GDM1 (cell line): ENCODE measurements at regions not wholly inside any gene's neighbourhood (a gene's known extent, or its start where the extent isn't known, plus 50 kb on each side); places are given as distances from the start of the nearest gene placed in this dataset.
A peak's percentile ranks its signal among the peaks of the same experiment; 100 is the strongest.
"Not testable (repeated sequence)": the region's sequence is repeated elsewhere in the genome, so short reads cannot be mapped to it uniquely, and the experiment has no call there.

Experiments used
- DNase-seq: peaks from one replicate; lab custom pipeline; 2025; lab: John Stamatoyannopoulos, UW

- DNase-seq = no peak
Observed at GRCh38 chr17:65307081-65307960, 170.2 kb downstream of the RGS9 start.

GRCh38 chr17:65305778-65306177 is 168.6 kb downstream of the RGS9 start:
- no peak for DNase-seq

GRCh38 chr17:65305116-65305515 is 167.9 kb downstream of the RGS9 start:
- no peak for DNase-seq

GRCh38 chr17:65301882-65302281 is 164.7 kb downstream of the RGS9 start:
- not testable (repeated sequence) for DNase-seq

- no peak for DNase-seq
Observed at GRCh38 chr17:65301184-65301583, 164.0 kb downstream of the RGS9 start.

GRCh38 chr17:65297916-65298315 is 160.7 kb downstream of the RGS9 start:
- no peak for DNase-seq

GRCh38 chr17:65297384-65297783 is 160.2 kb downstream of the RGS9 start:
- DNase-seq = no peak

GRCh38 chr17:65294181-65294719 is 157.1 kb downstream of the RGS9 start:
- DNase-seq = peak; percentile 13

- no peak for DNase-seq
Observed at GRCh38 chr17:65293584-65294180, 156.5 kb downstream of the RGS9 start.

GRCh38 chr17:65292430-65292829 is 155.3 kb downstream of the RGS9 start:
- no peak for DNase-seq

GRCh38 chr17:65291301-65291700 is 154.1 kb downstream of the RGS9 start:
- not testable (repeated sequence) for DNase-seq

GRCh38 chr17:65290616-65291015 is 153.4 kb downstream of the RGS9 start:
- DNase-seq = no peak

GRCh38 chr17:65290056-65290455 is 152.9 kb downstream of the RGS9 start:
- no peak for DNase-seq

- DNase-seq = no peak
Observed at GRCh38 chr17:65287040-65287439, 149.9 kb downstream of the RGS9 start.

- DNase-seq = no peak
Observed at GRCh38 chr17:65283704-65284103, 146.5 kb downstream of the RGS9 start.

- no peak for DNase-seq
Observed at GRCh38 chr17:65279456-65279855, 142.3 kb downstream of the RGS9 start.

GRCh38 chr17:65278820-65279184 is 141.6 kb downstream of the RGS9 start:
- no peak for DNase-seq

- DNase-seq = peak; percentile 15
Observed at GRCh38 chr17:65278050-65278819, 141.1 kb downstream of the RGS9 start.

GRCh38 chr17:65277576-65277975 is 140.4 kb downstream of the RGS9 start:
- no peak for DNase-seq
